Thyroid gland (tissue), 4 donors: ENCODE measurements at regions not wholly inside any gene's neighbourhood (a gene's known extent, or its start where the extent isn't known, plus 50 kb on each side); places are given as distances from the start of the nearest gene placed in this dataset.

Experiments
- CTCF ChIP-seq, 6 experiments: fragments of 200-600 bp in 3 of 6; fragments of 450-650 bp in 3 of 6; sonication (generic) in 3 of 6; IDR thresholded peaks; one replicate each; pipeline ENCODE4 v1.5.1; 2016 to 2019; ENCODE audit warnings: antibody characterized with exemption in 6 of 6, mild to moderate bottlenecking in 2 of 6, inconsistent platforms in 1 of 6, moderate library complexity in 1 of 6
- POLR2A ChIP-seq, 2 donors: fragments of 450-650 bp; IDR thresholded peaks; one replicate each; pipeline ENCODE4 v1.6.1; 2017; ENCODE audit warnings: antibody characterized with exemption in 2 of 2, mild to moderate bottlenecking in 2 of 2, moderate library complexity in 1 of 2

- TF ChIP-seq CTCF (IDR thresholded peaks at IDR 0.05) (no peak), POLR2A (IDR thresholded peaks at IDR 0.05) (no peak)
These were observed 440.7 kb downstream of the CMPK2 start for GRCh38 chr2:6425032-6425431.
